ENCODE measurements at regions not wholly inside any gene's neighbourhood (a gene's known extent, or its start where the extent isn't known, plus 50 kb on each side); places are given as distances from the start of the nearest gene placed in this dataset.

DNA sequence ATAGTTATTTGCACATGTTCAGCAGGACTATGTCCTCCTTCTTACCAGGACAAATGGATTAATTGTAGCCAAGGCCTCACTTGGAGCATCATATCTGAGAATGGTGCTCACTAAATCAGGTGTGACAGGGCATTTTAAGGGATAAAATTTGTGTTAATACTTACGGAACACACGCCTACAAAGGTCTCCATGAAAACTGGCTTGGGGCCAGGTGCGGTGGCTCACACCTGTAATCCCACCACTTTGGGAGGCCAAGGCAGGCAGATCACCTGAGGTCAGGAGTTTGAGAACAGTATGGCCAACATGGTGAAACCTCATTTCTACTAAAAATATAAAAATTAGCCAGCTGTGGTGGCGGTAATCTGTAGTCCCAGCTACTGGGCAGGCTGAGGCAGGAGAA is 75.1 kb upstream of the CAPZB start:
- TF ChIP-seq, protein P1, sequence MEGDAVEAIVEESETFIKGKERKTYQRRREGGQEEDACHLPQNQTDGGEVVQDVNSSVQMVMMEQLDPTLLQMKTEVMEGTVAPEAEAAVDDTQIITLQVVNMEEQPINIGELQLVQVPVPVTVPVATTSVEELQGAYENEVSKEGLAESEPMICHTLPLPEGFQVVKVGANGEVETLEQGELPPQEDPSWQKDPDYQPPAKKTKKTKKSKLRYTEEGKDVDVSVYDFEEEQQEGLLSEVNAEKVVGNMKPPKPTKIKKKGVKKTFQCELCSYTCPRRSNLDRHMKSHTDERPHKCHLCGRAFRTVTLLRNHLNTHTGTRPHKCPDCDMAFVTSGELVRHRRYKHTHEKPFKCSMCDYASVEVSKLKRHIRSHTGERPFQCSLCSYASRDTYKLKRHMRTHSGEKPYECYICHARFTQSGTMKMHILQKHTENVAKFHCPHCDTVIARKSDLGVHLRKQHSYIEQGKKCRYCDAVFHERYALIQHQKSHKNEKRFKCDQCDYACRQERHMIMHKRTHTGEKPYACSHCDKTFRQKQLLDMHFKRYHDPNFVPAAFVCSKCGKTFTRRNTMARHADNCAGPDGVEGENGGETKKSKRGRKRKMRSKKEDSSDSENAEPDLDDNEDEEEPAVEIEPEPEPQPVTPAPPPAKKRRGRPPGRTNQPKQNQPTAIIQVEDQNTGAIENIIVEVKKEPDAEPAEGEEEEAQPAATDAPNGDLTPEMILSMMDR (IDR thresholded peaks at IDR 0.05; ENCODE audit: poor library complexity), result no peak
- TF ChIP-seq EZH2 (IDR thresholded peaks at IDR 0.05; ENCODE audit: borderline replicate concordance), result no peak
